ENCODE measurements at regions not wholly inside any gene's neighbourhood (a gene's known extent, or its start where the extent isn't known, plus 50 kb on each side); places are given as distances from the start of the nearest gene placed in this dataset.

GRCh38 chr15:94855018-94855408 is 623.7 kb downstream of the MCTP2 start:
- Histone ChIP-seq H4K8ac (ENCODE audit: extremely low read depth, insufficient read depth, low read length) (no peak overlapping the region), H4K91ac (replicated peaks; ENCODE audit: insufficient read length, low read length) (no peak overlapping the region), H2BK120ac (replicated peaks; ENCODE audit: low read depth, low read length) (no peak overlapping the region), H3K4me3 (ENCODE audit: extremely low read depth in 1 of 4, insufficient read depth in 2 of 4, low read depth in 3 of 4, low read length in 4 of 4) (no peak overlapping the region), H3K23ac (ENCODE audit: insufficient read length) (no peak overlapping the region), H3K4me1 (replicated peaks in 1 of 4; ENCODE audit: control insufficient read depth in 3 of 4, insufficient read depth in 4 of 4, low read length in 3 of 4) (no peaks in the 10 kb centered on the region), H3K27ac (ENCODE audit: low read depth, low read length) (no peak overlapping the region), H3K79me1 (ENCODE audit: low read depth, low read length) (no peaks in the 10 kb centered on the region), H3K79me2 (ENCODE audit: control insufficient read depth in 1 of 2, insufficient read depth in 2 of 2, low read length in 2 of 2) (no peaks in the 10 kb centered on the region), H3K4me2 (ENCODE audit: insufficient read depth in 1 of 2, low read depth in 2 of 2, low read length in 2 of 2) (no peak overlapping the region), H4K5ac (ENCODE audit: insufficient read length, low read depth, low read length) (no peak overlapping the region), H3K23me2 (ENCODE audit: low read depth, low read length) (no peaks in the 10 kb centered on the region), H3K9me3 (ENCODE audit: insufficient read depth in 2 of 2, low read depth in 1 of 2, low read length in 1 of 2) (peaks cover 0 to 3% of the 10 kb centered on the region in 2 experiments; a peak in 2 of 4 replicates), H2BK12ac (ENCODE audit: low read depth, low read length) (no peak overlapping the region), H2AK5ac (ENCODE audit: low read depth, low read length) (no peak overlapping the region), H2BK15ac (ENCODE audit: low read length) (no peak overlapping the region), H3K36me3 (ENCODE audit: control insufficient read depth in 2 of 4, insufficient read depth in 4 of 4, low read length in 3 of 4) (no peaks in the 10 kb centered on the region; a peak in 1 of 8 replicates), H2AFZ (ENCODE audit: low read length) (no peak overlapping the region), H4K20me1 (replicated peaks in 1 of 2; ENCODE audit: control insufficient read depth in 1 of 2, insufficient read depth in 2 of 2, low read length in 2 of 2) (no peaks in the 10 kb centered on the region), H2BK20ac (ENCODE audit: low read length) (no peak overlapping the region), H3K56ac (replicated peaks; ENCODE audit: insufficient read length, low read depth, low read length) (no peak overlapping the region), H3K9ac (replicated peaks in 1 of 4; ENCODE audit: extremely low read depth in 1 of 4, low read depth in 3 of 4, low read length in 3 of 4) (no peak overlapping the region), H3K18ac (ENCODE audit: extremely low read depth, low read length) (no peak overlapping the region), H2BK5ac (ENCODE audit: low read depth, low read length) (no peak overlapping the region), H3K27me3 (replicated peaks in 1 of 4; ENCODE audit: control insufficient read depth in 3 of 4, extremely low read depth in 1 of 4, insufficient read depth in 3 of 4, low read length in 3 of 4) (no peaks in the 10 kb centered on the region), H3K4ac (replicated peaks; ENCODE audit: insufficient read length, low read depth, low read length) (no peak overlapping the region), H3K14ac (ENCODE audit: insufficient read length) (no peak overlapping the region)
- WGBS, 2 experiments (ENCODE audit: extremely low coverage in 1 of 2, insufficient coverage in 1 of 2, insufficient read length in 1 of 2, insufficient replicate concordance in 2 of 2, low coverage in 1 of 2, low lambda C conversion rate in 2 of 2, missing lambda C conversion rate in 1 of 2), result 96 to 100% methylated on average over 2 to 3 of the region's 3 CpGs
- ChIA-PET CTCF (ENCODE audit: partially characterized antibody) (interaction anchor here (0.9 kb wide), 1 partner anchor 9 kb away, joined by 3 read pairs; no protein-coding TSS in a partner anchor), POLR2A (ENCODE audit: partially characterized antibody) (no interaction called here)
- FAIRE-seq (no peak), DNase-seq (ENCODE audit: low read depth in 1 of 2, low spot score in 2 of 2) (no peak)
- TF ChIP-seq GABPA (IDR thresholded peaks at IDR 0.05; ENCODE audit: borderline replicate concordance, insufficient read depth, low read length), result no peak
- no peak for TF ChIP-seq RXRA (IDR thresholded peaks at IDR 0.05; ENCODE audit: insufficient read depth, low read depth, low read length)
- TF ChIP-seq NANOG (IDR thresholded peaks at IDR 0.05; ENCODE audit: insufficient read depth, low read depth, low read length, poor library complexity, severe bottlenecking), result no peak
- no peak for TF ChIP-seq RNF2 (IDR thresholded peaks at IDR 0.05; ENCODE audit: borderline replicate concordance, low read depth, low read length, missing control alignments, poor library complexity, severe bottlenecking)
- no peak for TF ChIP-seq CTCF (IDR thresholded peaks at IDR 0.05; ENCODE audit: control extremely low read depth in 1 of 3, insufficient read depth in 1 of 3, low read depth in 1 of 3, low read length in 3 of 3)
- no peak for TF ChIP-seq KDM1A (IDR thresholded peaks at IDR 0.05; ENCODE audit: borderline replicate concordance, low read length)
- no peak for TF ChIP-seq PHF8 (conservative IDR thresholded peaks at IDR 0.05; ENCODE audit: low read depth, low read length)
- TF ChIP-seq BRCA1 (IDR thresholded peaks at IDR 0.05; ENCODE audit: low read depth, low read length), result no peak
- no peak for TF ChIP-seq SIN3A (conservative IDR thresholded peaks at IDR 0.05 in 1 of 2, IDR thresholded peaks at IDR 0.05 in 1 of 2; ENCODE audit: low read depth in 1 of 2, low read length in 2 of 2)
- TF ChIP-seq SIRT6 (IDR thresholded peaks at IDR 0.05; ENCODE audit: low read length), result no peak

All from H1 (cell line).